ENCODE measurements at regions not wholly inside any gene's neighbourhood (a gene's known extent, or its start where the extent isn't known, plus 50 kb on each side); places are given as distances from the start of the nearest gene placed in this dataset.

- no peak overlapping the region for H3K4me3 ChIP-seq (replicated peaks in 1 of 3; ENCODE audit: low read depth in 2 of 3, low read length in 3 of 3)
- no peak overlapping the region for H3K4me2 ChIP-seq (replicated peaks; ENCODE audit: extremely low read depth, low read length, poor library complexity, severe bottlenecking)
- peaks cover 0 to 7% (median 0%) of the 10 kb centered on the region in 7 donors for H3K9me3 Mint-ChIP-seq
- H3K27me3 ChIP-seq (ENCODE audit: control insufficient read depth in 2 of 2, insufficient read depth in 2 of 2, low read length in 2 of 2), result no peaks in the 10 kb centered on the region
- no peaks in the 10 kb centered on the region for H3K4me1 Mint-ChIP-seq
- no peak overlapping the region for H3K4me3 Mint-ChIP-seq
- no peaks in the 10 kb centered on the region for H3K9me3 ChIP-seq (replicated peaks in 1 of 2; ENCODE audit: control insufficient read depth in 1 of 2, insufficient read depth in 1 of 2, low read length in 2 of 2)
- H3K27ac Mint-ChIP-seq, result no peak overlapping the region
- H2AFZ ChIP-seq (ENCODE audit: insufficient read depth, low read depth, low read length, poor library complexity, severe bottlenecking), result no peak overlapping the region
- H3K36me3 Mint-ChIP-seq, result no peaks in the 10 kb centered on the region
- no peak for TF ChIP-seq CTCF (IDR thresholded peaks at IDR 0.05)
- no peak for DNase-seq
- H3K9ac ChIP-seq (ENCODE audit: insufficient read depth, low read length, poor library complexity, severe bottlenecking), result no peak overlapping the region
- no peaks in the 10 kb centered on the region for H4K20me1 ChIP-seq (ENCODE audit: insufficient read depth, low read length)
- no CpG with 5 or more reads among the region's 1 CpG for WGBS (ENCODE audit: insufficient coverage)
- H3K27ac ChIP-seq (ENCODE audit: low read depth in 1 of 2, low read length in 2 of 2), result no peak overlapping the region
- H3K27me3 Mint-ChIP-seq (ENCODE audit: low read depth in 3 of 3), result peaks cover 0 to 1% (median 0%) of the 10 kb centered on the region in 3 donors
- H3K79me2 ChIP-seq (ENCODE audit: insufficient read depth, low read length), result no peaks in the 10 kb centered on the region
- H3K4me1 ChIP-seq (ENCODE audit: control insufficient read depth in 1 of 2, insufficient read depth in 2 of 2, low read length in 2 of 2), result no peaks in the 10 kb centered on the region
- no peaks in the 10 kb centered on the region for H3K36me3 ChIP-seq (replicated peaks in 1 of 2; ENCODE audit: control insufficient read depth in 1 of 2, insufficient read depth in 2 of 2, low read length in 2 of 2)
- intact Hi-C loops (cut with micrococcal nuclease), result no loop called here
Observed at GRCh38 chr4:32334759-32335158, 1614.6 kb downstream of the PCDH7 start.

- Histone ChIP-seq H3K4me3 (replicated peaks in 1 of 3; ENCODE audit: low read depth in 2 of 3, low read length in 3 of 3) (no peak overlapping the region), H3K27me3 (ENCODE audit: control insufficient read depth in 2 of 2, insufficient read depth in 2 of 2, low read length in 2 of 2) (no peaks in the 10 kb centered on the region), H3K36me3 (replicated peaks in 1 of 2; ENCODE audit: control insufficient read depth in 1 of 2, insufficient read depth in 2 of 2, low read length in 2 of 2) (no peaks in the 10 kb centered on the region), H3K4me1 (ENCODE audit: control insufficient read depth in 1 of 2, insufficient read depth in 2 of 2, low read length in 2 of 2) (no peaks in the 10 kb centered on the region), H3K9me3 (replicated peaks in 1 of 2; ENCODE audit: control insufficient read depth in 1 of 2, insufficient read depth in 1 of 2, low read length in 2 of 2) (no peaks in the 10 kb centered on the region), H4K20me1 (ENCODE audit: insufficient read depth, low read length) (no peaks in the 10 kb centered on the region), H3K27ac (ENCODE audit: low read depth in 1 of 2, low read length in 2 of 2) (no peak overlapping the region), H3K79me2 (ENCODE audit: insufficient read depth, low read length) (no peaks in the 10 kb centered on the region), H2AFZ (ENCODE audit: insufficient read depth, low read depth, low read length, poor library complexity, severe bottlenecking) (no peak overlapping the region), H3K4me2 (replicated peaks; ENCODE audit: extremely low read depth, low read length, poor library complexity, severe bottlenecking) (no peak overlapping the region), H3K9ac (ENCODE audit: insufficient read depth, low read length, poor library complexity, severe bottlenecking) (no peak overlapping the region)
- Mint-ChIP-seq H3K9me3 (peaks cover 0 to 5% (median 0%) of the 10 kb centered on the region in 7 donors), H3K4me1 (no peaks in the 10 kb centered on the region), H3K27me3 (ENCODE audit: low read depth in 3 of 3) (peaks cover 0 to 1% (median 0%) of the 10 kb centered on the region in 3 donors), H3K27ac (no peak overlapping the region), H3K36me3 (no peaks in the 10 kb centered on the region), H3K4me3 (no peak overlapping the region)
- no peak for DNase-seq
- no peak for TF ChIP-seq CTCF (IDR thresholded peaks at IDR 0.05)
- intact Hi-C loops (cut with micrococcal nuclease), result no loop called here
- no CpG with 5 or more reads among the region's 2 CpGs for WGBS (ENCODE audit: insufficient coverage)
Observed at GRCh38 chr4:32337403-32337802, 1617.2 kb downstream of the PCDH7 start.
